HuH-7.5 (cell line): ENCODE measurements at regions not wholly inside any gene's neighbourhood (a gene's known extent, or its start where the extent isn't known, plus 50 kb on each side); places are given as distances from the start of the nearest gene placed in this dataset.
"Not testable (repeated sequence)": the region's sequence is repeated elsewhere in the genome, so short reads cannot be mapped to it uniquely, and the experiment has no call there.

Experiments used
- DNase-seq: peaks from one replicate; pipeline ENCODE4 v3.0.0; 2011; ENCODE audit warnings: low spot score

DNA sequence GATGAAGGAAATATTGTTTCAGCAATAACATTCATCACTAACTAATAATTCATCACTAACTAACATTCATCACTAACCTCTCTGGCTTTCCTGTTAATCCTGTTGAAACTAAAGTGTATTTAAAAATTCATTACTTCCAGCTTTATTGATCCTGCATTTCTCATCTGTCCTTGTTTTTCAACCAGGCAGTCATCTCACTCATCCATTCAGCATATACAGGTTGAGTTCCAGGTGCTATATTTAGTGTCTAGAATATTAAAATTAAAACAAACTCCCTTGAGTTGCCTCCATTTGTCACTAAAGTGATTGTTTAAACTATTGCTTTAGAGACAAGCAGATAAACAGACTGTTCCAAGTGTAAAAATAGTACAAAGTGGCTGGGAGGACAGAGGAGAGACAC is 58.1 kb downstream of the ATXN7L3B start:
- no peak for DNase-seq

DNA sequence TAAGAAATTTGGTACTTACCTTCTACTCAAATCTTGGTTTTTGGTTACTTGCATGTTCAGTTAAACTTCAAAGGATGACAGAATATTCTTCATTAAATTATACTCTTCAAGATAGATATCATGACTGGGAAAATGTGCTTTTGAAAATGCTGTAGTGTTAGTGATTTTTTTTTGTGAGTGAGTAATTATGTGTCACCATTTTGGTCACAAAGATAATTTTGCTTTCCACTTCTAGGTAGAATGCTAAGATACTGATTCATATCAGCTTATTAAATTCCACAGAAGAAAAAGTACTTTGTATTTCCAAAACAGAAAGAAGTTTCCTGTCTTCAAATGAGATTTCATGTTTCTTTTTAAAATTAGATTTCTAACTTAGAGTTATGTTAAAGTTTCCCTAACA is 61.2 kb downstream of the ATXN7L3B start:
- no peak for DNase-seq

DNA sequence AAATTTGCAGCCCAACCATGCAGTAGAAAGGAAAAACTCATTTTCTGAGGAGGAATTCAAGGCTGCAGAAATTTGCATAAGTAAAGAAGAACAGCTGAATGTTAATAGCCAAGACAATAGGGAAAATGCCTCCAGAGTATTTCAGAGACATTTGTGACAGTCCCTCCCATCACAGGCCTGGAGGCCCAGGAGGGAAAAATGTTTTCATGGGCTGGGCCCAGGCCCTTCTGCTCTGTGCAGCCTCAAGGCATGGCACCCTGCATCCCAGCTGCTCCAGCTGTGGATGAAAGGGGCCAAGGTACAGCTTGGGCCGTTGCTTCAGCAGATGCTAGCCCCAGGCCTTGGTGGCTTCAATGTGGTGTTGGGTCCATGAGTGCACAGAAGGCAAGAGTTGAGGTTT is 62.3 kb downstream of the ATXN7L3B start:
- DNase-seq, result no peak

DNA sequence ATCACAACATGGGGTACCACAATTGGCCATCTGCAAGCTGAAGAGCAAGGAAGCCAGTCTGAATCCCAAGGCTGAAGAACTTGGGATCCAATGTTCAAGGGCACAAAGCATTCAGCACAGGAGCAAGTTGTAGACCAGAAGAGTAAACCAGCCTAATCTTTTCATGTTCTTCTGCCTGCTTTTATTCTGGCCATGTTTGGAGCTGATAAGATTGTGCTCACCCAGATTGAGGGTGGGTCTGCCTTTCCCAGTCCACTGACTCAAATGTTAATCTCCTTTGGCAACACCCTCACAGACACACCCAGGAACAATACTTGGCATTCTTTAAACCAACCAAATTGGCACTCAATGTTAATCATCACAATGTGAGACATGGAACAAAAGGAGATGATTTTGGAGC is 63.2 kb downstream of the ATXN7L3B start:
- not testable (repeated sequence) for DNase-seq

DNA sequence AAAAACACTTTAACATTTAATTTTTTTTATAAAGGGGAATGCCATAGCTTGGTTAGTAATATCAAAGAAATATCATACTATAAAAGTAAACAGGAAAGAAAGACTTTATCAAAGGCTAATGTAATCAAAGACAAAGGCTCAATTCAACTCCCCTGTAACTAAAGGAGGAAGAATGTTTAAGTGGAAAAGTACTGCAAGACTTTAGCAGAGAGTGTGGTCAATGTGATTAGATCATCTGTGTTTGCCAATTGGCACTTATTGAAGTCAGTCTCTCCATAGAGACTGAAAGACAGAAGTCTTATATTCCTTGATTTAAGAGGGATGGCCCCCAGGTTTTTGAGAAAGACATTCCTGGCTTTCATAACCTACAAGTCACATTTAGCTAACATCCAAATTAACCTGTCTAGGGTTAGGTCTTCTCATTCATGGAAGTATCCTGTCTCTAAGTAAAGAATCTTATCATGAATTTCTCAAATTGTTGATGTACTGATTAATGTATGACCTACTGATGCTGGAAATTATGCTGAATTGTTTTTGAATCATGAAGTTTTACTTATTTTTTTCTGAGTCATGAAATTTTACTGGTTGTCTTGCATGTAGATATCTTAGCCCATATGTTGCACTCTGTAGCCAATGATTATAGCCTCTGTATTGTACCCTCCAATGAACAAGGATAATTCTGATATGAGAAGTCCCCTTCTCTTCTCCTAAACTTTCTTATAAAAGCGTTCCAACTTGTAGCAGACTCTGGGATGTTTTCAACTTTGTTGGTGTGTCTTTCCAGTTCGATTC is 65.4 kb downstream of the ATXN7L3B start:
- no peak for DNase-seq

DNA sequence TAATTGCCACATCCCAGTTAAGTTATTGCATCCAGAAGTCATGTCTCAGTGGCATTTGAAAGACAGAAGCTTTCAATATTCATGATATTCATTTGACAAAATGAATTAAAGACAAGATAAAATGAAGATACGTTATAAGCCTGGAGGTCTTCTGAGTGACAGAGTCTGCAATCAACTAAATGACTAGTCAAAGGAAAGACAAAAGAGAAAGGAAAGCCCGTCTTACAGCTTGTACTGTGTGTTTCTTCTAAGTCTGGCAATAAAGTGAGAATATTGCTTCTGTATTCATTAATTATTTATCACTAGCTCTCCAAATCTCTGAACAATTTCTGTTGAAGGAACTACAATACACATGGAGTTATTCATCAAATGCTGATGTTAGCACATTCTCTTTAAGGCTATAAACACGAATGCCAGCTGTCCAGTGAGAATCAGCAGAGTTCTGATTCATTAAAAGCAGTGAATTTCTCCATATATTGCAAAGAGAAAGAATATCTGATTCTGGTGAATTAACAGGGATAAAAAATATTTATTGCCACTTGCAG is 70.7 kb downstream of the ATXN7L3B start:
- DNase-seq, result no peak

DNA sequence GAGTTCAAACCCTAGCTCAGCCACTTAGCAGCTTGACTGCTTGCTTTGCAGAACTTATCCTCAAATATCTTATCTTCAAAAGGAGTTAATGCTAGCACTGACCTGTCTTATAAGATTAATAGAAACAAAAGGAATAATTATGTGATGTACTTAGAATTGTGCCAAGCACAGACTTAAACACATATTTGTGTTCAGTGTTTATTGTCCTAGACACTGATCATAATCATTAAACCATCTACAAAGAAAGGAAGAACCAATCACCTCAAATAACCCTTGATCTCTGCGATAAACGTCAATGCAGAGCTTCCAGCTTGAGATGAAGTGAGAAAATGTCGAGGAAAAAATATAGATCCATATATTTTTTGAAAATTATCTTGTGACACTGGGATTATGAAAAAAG is 73.1 kb downstream of the ATXN7L3B start:
- DNase-seq, result no peak

DNA sequence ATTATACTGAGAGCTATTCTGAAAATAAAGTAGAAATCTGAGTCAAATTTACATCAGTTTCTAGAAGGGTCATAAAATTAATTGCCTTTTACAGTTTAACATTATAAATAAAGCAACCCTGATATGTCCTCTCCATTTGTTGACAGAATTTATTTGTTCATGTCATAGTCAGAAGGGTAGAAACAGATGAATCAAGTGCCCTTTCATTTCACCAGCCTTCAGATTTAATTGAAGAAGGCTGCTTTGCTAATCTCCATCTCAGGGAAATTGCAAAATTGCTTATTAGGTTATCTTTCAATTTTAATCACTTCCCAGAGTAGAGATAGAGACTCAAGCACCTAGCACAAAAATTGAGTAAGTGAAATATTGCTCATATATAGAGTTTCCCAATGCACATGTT is 76.8 kb downstream of the ATXN7L3B start:
- no peak for DNase-seq

DNA sequence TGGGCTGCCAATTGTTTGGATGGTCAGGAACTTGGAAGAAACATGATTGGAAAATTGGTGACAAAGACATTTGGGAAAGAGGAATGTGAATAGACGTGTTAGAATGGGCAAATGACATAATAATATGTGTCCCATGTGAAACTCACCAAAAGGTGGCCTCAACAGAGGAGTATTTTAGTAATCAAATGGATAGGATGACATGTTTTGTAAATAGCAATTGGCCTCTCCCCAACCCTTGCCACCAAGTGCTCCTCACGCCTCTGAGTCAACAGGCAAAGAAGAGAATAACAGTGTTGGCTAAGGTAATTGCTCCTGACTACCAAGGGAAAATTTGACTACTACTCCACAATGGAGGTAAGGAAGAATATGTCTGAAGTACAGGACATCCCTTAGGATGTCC is 81.4 kb downstream of the ATXN7L3B start:
- no peak for DNase-seq

DNA sequence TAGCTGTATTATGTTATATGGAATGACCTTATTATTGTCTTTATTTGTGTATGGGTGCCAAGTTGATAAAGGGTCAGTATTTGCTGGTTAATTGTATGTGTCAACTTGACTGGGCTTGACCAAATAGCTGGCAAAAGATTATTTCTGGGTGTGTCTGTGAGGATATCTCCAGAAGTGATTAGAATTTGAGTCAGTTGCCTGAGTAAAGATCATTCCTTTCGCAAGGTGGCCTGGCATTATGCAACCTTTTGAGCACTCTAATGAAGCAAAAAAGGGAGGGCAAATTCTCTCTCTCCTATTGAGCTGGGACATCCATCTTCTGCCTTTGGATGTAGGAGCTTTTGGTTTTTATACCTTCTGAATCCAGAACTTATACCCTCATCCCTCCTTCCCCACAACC is 82.2 kb downstream of the ATXN7L3B start:
- DNase-seq, result no peak

DNA sequence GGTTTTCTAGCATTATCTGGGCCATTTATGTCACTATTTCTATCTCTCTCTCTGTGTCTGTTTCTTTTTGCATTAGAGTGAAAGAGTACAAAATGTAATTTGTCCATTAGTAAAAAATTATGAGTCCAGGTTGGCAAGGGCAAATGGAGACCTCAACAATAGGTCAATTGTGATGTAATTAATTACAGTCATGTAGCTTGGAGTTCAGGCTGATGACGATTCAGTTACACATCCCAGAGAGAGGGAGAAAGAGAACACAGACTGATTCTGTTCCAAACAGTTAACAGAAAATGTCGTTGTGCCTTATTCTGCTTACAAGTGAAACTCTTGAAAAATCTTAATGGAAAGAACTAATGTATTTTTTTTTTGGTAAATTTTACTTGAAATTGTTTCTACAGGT is 83.3 kb downstream of the ATXN7L3B start:
- no peak for DNase-seq

DNA sequence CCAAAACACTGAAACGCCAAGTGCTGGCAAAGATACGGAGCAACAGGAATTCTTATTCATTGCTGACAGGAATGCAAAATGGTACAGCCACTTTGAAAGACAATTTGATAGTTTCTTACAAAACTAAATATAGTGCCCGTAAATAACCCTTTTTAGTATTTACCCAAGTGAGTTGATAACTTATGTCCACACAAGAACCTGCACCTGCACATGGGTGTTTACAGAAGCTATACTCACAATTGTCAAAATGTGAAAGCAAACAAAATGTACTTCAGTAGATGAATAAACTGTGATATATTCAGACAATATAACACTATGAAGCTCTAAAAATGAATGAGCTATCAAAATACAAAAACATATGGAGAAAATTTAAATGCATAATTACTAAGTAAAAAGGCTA is 86.6 kb downstream of the ATXN7L3B start:
- no peak for DNase-seq

DNA sequence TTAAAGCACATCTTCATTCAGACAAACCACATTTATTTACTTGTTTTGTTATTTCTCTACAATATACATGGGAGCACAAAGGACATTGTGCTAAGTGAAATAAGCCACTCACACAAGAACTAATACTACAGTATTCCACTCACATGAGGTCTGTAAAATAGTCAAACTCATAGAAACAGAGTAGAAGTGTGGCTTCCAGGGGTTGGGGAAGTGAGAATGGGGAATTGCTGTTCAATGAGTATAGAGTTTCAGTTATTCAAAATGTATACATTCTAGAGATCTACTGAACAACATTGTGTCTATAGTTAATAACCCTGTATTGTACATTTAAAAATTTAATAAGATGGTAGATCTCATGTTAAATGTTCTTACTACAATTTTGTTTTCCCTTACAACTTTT is 88.8 kb downstream of the ATXN7L3B start:
- DNase-seq, result no peak

DNA sequence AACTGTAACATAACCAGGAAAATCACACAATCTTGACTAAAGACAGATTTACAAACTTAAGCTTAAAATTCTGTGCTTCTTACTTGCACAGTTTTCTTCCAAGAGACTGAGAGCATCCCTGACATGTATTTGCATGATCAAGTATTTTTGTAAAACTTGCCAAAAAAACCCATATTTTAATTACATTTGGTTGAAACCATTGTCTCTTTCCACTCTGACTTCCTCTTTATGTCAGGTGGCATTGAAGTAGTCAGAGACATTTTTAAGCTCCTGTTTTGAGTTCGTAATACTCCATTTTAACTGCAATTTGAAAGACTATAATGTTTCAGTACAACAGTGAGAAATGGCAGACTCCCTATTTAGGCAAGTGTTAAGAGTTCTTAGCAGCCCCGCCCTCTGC is 103.6 kb downstream of the ATXN7L3B start:
- DNase-seq, result no peak

DNA sequence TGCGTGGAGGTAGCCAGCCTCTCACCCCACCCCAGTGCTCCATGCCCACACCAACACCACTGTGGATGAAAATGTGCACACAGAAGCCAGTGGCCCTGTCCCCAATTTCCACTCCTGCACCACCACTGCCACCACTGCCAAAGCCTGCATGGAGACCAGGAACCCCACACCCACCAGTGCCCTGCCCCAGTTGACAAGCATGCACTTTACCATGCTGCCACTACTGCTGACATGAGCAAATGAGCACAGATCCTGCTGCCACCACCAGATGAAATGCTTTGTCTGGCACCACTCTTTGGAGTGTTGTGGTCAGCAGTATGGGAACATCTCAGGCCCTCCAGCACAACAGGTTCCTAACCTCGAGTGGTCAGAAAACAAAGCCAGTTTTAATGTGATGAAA is 104.1 kb downstream of the ATXN7L3B start:
- DNase-seq, result no peak

DNA sequence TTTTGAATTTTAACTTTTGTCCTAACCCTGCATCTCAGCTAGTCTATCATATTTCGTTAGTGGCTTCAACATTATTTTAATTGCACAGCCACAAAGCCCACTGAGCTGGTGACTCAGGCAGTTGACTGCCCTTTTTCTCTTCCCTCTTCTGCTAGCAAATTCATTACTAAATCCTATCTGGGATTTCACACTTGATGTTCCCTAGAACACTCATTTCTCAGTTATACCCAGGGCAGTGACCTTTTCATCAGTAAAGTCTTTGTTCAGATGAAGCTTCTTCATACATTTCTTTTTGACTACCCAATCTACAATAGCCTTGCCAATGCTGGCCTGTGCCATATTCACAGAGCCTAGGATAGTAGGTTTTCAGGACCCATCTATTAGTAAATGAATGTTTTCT is 107.0 kb downstream of the ATXN7L3B start:
- no peak for DNase-seq

DNA sequence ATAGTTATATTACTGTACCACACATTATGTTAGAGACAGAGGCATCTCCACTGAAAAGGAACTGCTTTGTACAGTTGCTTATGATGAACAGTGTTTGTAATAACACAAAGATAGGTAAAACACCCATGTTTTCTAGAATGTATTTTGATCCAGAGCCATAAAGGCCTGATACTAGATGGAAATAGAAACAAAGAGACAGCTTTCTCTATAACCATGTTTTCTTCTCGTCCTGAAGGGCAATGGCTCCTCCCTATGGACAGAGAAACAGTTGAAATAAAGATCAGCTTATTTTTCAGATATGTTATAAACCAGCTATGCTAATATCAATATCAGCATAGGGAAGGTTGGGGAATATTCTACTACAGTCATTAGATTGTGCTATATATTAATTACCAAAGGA is 109.2 kb downstream of the ATXN7L3B start:
- DNase-seq, result no peak

DNA sequence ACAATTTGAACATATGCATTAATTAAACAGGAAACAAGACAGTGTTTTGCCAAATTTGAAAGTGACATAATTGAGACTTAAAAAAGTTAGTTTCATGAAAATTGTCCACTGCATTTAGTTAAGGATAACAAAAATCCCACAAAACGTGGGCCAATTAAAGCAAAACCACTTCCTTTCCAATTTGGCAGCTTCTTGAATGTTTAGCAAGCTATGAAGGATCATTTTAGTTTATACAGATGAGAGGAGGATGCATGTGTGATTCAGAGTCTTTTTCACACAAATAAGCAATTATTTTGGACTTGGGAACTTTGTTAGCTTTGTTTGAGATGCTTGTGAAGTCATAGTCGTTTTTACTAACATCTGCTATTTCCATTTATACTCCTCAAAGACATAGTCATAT is 109.6 kb downstream of the ATXN7L3B start:
- no peak for DNase-seq

DNA sequence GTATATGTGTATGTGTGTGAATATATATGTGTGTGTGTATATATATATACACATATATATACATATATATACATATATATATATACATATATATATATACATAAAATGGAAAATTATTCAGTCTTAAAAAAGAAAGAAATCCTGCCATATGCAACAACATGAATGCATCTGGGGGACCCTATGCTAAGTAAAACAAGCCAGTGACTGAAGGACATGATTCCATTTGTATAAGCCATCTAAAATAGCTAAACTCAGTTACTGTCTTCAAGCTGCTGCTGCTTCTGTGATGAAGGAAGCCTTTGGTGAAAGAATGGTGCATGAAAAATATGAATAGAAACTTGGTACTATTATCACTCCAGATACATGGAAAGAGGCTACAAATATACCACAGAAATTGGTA is 118.6 kb downstream of the ATXN7L3B start:
- no peak for DNase-seq

DNA sequence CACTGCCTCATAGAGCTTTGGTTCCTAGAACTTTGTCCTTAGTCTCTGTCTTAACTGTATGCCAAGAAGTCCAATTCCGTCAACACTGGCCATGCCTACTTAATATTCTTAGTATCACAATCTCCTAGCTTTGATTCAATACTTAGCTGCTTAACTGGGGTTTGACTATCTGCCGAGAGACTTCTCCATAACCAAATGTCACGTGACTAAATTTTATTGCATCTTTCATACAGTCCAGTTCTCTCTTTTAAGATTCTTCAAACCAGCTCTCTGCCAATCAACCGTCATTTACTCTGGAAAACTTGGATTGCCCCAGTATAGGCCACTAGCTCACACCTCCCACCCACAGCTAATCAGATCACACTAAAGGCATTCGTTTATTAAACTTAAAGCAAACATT is 122.8 kb downstream of the ATXN7L3B start:
- no peak for DNase-seq

DNA sequence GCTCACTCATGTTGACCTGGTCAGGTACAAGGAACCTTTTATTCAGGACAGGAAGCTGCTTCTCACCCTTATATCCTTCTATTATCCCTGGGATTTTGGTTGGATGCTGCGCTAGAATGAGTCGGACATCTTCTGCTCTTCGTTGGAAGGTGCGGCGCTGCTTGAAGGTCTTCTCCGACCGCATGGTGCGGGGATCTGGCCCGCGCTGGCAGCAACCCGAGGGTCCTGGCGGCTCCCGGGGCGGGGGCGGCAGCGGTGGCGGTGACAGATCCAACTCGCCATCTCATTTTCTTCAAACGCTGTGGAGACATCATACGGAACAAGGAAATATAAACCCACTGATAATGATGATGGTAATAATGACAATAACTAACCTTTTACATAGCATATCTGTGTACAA is 126.3 kb downstream of the ATXN7L3B start:
- no peak for DNase-seq

DNA sequence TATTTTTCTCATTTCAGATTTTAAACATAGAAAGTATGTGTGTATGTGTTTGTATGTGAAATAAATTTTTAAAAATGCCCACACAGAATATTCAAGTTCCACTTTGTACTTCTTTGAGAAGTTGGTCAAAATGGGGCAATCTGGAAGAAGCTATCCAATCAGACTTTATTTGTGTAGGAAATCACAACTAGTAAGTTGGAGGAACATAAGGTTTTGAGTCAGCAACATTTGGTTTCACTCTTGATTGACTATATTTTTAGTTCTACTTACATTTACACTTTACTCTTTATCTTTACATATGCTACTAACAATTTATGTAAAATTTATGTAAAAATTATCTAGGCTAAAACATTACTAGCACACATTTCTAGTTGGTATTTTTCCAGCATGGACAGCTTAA is 128.1 kb downstream of the ATXN7L3B start:
- no peak for DNase-seq

DNA sequence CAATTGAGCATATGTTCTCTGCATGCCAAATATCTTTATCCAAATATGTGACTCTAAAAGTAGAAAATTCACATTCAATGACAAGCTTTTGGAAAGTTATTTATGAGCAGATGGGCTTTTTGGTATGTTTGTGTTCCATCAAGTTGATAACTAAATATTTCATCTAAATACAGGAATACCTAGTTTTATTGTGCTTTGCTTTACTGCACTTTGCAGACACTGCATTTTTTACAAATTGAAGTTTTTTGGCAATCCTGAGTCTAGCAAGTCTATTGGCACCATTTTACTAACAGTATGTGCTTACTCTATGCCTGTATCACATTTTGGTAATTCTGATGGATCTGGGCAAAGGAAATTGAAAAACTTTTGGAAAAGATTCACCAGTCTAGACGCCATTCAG is 133.8 kb downstream of the ATXN7L3B start:
- no peak for DNase-seq

DNA sequence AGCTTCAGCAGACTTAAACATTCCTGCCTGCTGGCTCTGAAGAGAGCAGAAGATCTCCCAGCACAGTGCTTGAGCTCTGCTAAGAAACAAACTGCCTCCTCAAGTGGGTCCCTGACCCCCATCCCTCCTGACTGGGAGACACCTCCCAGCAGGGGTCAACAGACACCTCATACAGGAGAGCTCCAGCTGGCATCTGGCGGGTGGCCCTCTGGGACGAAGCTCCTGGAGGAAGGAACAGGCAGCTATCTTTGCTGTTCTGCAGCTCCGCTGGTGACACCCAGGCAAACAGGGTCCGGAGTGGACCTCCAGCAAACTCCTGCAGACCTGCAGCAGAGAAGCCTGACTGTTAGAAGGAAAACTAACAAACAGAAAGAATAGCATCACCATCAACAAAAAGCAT is 139.3 kb downstream of the ATXN7L3B start:
- DNase-seq, result not testable (repeated sequence)
